ENCODE measurements at regions not wholly inside any gene's neighbourhood (a gene's known extent, or its start where the extent isn't known, plus 50 kb on each side); places are given as distances from the start of the nearest gene placed in this dataset.

GRCh38 chrX:101749436-101749835 lies 89.8 kb upstream of the ARMCX2 start (continued):
- TF ChIP-seq, protein P1, sequence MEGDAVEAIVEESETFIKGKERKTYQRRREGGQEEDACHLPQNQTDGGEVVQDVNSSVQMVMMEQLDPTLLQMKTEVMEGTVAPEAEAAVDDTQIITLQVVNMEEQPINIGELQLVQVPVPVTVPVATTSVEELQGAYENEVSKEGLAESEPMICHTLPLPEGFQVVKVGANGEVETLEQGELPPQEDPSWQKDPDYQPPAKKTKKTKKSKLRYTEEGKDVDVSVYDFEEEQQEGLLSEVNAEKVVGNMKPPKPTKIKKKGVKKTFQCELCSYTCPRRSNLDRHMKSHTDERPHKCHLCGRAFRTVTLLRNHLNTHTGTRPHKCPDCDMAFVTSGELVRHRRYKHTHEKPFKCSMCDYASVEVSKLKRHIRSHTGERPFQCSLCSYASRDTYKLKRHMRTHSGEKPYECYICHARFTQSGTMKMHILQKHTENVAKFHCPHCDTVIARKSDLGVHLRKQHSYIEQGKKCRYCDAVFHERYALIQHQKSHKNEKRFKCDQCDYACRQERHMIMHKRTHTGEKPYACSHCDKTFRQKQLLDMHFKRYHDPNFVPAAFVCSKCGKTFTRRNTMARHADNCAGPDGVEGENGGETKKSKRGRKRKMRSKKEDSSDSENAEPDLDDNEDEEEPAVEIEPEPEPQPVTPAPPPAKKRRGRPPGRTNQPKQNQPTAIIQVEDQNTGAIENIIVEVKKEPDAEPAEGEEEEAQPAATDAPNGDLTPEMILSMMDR (conservative IDR thresholded peaks at IDR 0.05; ENCODE audit: low read depth in 2 of 2), result no peak
- no peak for TF ChIP-seq ZNF331 (CRISPR knock-in tag; IDR thresholded peaks at IDR 0.05; ENCODE audit: low read depth)
- no peak for TF ChIP-seq ZNF462 (CRISPR knock-in tag; IDR thresholded peaks at IDR 0.05)
- TF ChIP-seq EZH2phosphoT487 (IDR thresholded peaks at IDR 0.05; ENCODE audit: unreplicated experiment), result no peak

GRCh38 chrX:101745046-101745445 lies 85.4 kb upstream of the ARMCX2 start:
- no peaks in the 10 kb centered on the region for H3K9me3 Mint-ChIP-seq
- peaks cover 3% of the 10 kb centered on the region for H3K27me3 Mint-ChIP-seq (ENCODE audit: insufficient read depth, low read depth, poor library complexity)
- H3K27me3 ChIP-seq (ENCODE audit: insufficient read depth), result no peaks in the 10 kb centered on the region
- no peaks in the 10 kb centered on the region for H3K36me3 ChIP-seq (ENCODE audit: insufficient read depth)
- no peak for DNase-seq (ENCODE audit: low spot score)
- no peak overlapping the region for H3K4me3 Mint-ChIP-seq
- no peaks in the 10 kb centered on the region for H3F3A ChIP-seq (replicated peaks; ENCODE audit: low read depth)
- H3K4me3 ChIP-seq, result no peak overlapping the region
- no peaks in the 10 kb centered on the region for H3K4me1 Mint-ChIP-seq
- no peaks in the 10 kb centered on the region for H3K36me3 Mint-ChIP-seq (ENCODE audit: low read depth)
- H3K27ac Mint-ChIP-seq, result no peak overlapping the region
- H3K79me2 ChIP-seq (replicated peaks; ENCODE audit: insufficient read depth), result no peaks in the 10 kb centered on the region
- H4K20me1 ChIP-seq (replicated peaks; ENCODE audit: insufficient read depth), result no peaks in the 10 kb centered on the region
- no peaks in the 10 kb centered on the region for H3K9me2 ChIP-seq (ENCODE audit: insufficient read depth)
- H3K4me1 ChIP-seq (ENCODE audit: insufficient read depth), result no peaks in the 10 kb centered on the region
- ATAC-seq, result no peak
- no peak overlapping the region for H3K27ac ChIP-seq (ENCODE audit: low read depth)
- H3K4me2 ChIP-seq, result no peak overlapping the region
- H2AFZ ChIP-seq, result no peak overlapping the region
- no peak for TF ChIP-seq EZH2phosphoT487 (IDR thresholded peaks at IDR 0.05; ENCODE audit: unreplicated experiment)
- no peak for TF ChIP-seq EZH2 (IDR thresholded peaks at IDR 0.05; ENCODE audit: low read depth, unreplicated experiment)
- no peak for TF ChIP-seq POLR2AphosphoS5 (IDR thresholded peaks at IDR 0.05; ENCODE audit: low read depth)
- no peak for TF ChIP-seq JUNB (IDR thresholded peaks at IDR 0.05; ENCODE audit: unreplicated experiment)
- TF ChIP-seq ZNF114 (CRISPR knock-in tag; IDR thresholded peaks at IDR 0.05), result no peak
- no peak for TF ChIP-seq NANOG (IDR thresholded peaks at IDR 0.05; ENCODE audit: borderline replicate concordance)
- TF ChIP-seq CREB1 (CRISPR knock-in tag; IDR thresholded peaks at IDR 0.05; ENCODE audit: low read depth), result no peak
- TF ChIP-seq, protein P1 (conservative IDR thresholded peaks at IDR 0.05; ENCODE audit: low read depth in 2 of 2), result no peak
